ENCODE measurements at regions not wholly inside any gene's neighbourhood (a gene's known extent, or its start where the extent isn't known, plus 50 kb on each side); places are given as distances from the start of the nearest gene placed in this dataset.

GRCh38 chr14:27184427-27184826, 586.6 kb upstream of the NOVA1 start:
- no peak for TF ChIP-seq POLR2A (IDR thresholded peaks at IDR 0.05; ENCODE audit: low read length)
- TF ChIP-seq GATA1 (IDR thresholded peaks at IDR 0.05; ENCODE audit: low read depth, low read length), result no peak
